HG02943 (cell line): ENCODE measurements at regions not wholly inside any gene's neighbourhood (a gene's known extent, or its start where the extent isn't known, plus 50 kb on each side); places are given as distances from the start of the nearest gene placed in this dataset.

ENCODE experiments used
- ATAC-seq: cut with Tn5 transposase; IDR thresholded peaks from one replicate; pipeline ENCODE4 v1.9.1; 2021; ENCODE audit warnings: mild to moderate bottlenecking, low read depth, moderate library complexity; ENCODE audit not compliant: unreplicated experiment

GRCh38 chr9:118023644-118024043, 319.4 kb downstream of the TLR4 start:
- ATAC-seq = no peak

- ATAC-seq = no peak
These were observed 324.0 kb downstream of the TLR4 start for GRCh38 chr9:118028225-118028624.

- no peak for ATAC-seq
These were observed 325.2 kb downstream of the TLR4 start for GRCh38 chr9:118029425-118029824.

DNA sequence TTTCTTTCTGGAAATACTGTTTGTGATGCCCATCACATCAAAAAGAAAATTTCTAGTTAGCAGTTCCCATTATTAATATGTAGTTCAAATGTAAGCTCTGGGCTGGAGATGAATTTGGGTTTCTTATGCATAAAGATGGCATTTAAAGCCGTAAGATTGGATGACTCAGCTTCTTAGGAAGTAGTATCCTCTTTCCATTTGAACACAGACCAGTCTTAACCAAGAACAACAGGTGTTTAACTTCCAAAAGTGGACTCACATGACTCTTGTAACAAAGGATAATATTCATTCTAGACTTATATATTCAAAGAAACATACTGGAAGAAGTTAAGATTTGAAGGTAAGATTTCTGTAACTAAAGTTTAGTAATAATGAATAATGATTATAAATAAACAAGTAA, 330.5 kb downstream of the TLR4 start:
- no peak for ATAC-seq

DNA sequence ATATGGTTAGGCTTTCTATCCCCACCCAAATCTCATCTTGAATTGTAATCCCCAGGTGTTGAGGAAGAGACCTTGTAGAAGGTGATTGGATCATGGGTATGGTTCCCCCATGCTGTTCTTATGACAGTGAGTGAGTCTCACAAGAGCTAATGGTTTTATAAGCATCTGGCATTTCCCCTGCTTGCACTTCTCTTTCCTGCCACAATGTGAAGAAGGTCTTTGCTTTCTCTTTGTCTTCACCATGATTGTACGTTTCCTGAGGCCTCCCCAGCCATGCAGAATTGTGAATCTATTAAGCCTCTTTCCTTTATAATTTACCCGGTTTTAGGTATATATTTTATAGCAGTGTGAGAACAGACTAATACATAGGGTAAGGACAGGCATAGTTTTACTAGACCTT, 334.5 kb downstream of the TLR4 start:
- ATAC-seq = no peak

DNA sequence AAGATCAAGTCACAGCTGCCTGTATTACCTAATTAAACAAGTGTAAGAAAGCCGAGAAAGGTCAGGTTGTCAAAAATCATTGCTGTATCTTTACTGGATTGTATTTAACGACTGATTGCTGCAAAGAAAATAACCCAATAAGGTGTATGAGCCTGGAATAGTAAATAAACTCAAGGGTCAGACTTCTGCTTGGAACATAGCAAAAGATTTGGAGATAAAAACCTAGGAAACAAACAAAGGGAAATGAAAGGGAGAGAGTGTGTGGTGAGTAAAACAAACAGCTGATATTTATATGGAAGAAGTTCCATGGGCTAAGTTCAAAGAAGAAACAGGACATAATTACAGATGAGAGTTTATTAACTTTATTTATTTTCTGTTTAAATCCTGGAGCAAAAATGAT, 354.0 kb downstream of the TLR4 start:
- no peak for ATAC-seq

DNA sequence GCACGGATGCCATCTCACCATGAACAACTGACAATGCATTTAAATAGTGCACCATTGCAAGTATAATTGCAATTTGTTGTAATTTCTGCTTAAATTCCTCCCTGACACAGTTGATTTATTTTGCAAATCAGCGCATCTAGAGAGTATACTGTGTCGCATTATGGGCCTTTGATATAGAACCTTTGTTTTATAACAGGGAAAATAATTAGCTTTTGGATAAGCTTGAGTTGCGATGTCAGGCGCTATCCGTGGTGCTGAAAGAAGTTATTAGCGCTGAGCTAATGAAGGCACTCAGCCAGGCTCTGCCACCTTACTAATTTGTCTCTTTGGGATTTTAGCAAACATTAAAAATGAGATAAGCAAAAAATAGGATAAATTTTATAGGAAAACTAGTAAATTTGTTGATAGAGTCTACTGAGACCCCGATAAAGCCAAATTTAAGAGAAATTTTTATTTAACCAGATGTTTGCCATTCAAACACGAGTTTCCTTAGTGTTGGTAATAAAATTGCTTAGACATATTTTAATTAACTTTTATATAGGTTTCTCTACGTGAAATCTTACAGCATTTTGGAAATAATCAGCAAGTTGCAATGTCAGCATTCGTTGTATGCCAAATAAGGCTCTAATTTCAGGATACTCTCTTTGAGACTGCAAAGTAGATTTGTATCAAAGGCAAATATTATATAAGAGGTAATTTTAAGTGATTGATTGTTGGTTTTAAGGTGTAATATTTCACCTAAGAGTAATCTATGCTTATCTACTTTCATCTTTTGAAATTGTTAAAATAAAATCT, 355.5 kb downstream of the TLR4 start:
- no peak for ATAC-seq

GRCh38 chr9:118083161-118083560, 379.0 kb downstream of the TLR4 start:
- no peak for ATAC-seq

DNA sequence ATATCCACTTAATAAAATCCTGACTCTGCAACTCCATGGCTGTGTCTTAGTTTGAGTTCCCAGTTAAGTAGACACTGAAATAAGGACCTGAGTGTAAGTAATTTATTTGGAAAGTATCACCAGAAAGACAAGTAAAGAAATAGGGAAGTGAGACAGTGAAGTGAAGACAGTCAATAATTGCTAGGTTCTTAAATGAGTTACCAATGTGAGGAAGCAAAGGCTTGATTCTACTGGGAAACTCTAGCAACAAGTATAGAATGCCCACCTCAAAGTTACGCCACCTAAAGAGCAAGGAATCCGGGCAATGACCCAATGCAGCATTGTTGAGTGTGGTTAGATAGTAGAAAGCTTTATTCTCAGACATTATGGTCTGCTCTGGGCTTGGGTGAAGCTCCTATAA, 383.9 kb downstream of the TLR4 start:
- ATAC-seq = no peak

DNA sequence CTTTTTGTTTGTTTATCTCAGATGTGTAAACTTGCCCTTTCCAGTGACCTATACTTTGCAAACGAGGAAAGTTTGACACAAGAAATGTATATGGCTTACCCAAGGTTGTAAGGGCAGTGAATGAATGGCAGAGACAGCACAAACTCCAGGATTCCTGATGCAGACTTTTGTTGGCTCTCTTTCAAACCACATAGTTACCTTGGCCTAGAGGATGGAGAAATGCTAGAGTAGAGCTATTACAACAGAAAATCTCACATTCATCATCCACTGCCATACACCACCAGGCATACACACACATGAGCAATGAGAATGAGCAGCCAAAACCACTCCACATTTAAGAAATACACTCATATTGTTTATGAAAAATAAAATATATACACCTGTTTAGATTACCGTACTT, 387.0 kb downstream of the TLR4 start:
- ATAC-seq = no peak

- ATAC-seq = no peak
These were observed 387.7 kb downstream of the TLR4 start for GRCh38 chr9:118091711-118092500.

DNA sequence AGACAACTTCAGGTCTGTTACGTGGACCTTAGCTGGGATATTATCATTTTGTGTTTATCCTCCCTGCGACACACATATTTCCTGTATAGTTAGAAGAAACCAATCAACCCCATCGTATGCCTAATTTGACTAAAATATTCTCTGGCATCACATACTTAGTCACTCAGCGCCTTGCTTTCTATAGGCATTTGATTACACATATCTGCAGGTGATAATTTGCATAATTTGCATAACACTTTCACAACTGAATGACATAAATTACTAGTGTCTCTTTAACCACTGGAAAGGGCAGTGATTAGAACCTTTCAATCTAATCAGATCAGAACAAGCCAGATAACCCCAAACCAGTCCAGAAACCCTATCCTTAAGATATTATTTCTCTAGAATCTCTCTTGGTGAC, 390.2 kb downstream of the TLR4 start:
- ATAC-seq = no peak

DNA sequence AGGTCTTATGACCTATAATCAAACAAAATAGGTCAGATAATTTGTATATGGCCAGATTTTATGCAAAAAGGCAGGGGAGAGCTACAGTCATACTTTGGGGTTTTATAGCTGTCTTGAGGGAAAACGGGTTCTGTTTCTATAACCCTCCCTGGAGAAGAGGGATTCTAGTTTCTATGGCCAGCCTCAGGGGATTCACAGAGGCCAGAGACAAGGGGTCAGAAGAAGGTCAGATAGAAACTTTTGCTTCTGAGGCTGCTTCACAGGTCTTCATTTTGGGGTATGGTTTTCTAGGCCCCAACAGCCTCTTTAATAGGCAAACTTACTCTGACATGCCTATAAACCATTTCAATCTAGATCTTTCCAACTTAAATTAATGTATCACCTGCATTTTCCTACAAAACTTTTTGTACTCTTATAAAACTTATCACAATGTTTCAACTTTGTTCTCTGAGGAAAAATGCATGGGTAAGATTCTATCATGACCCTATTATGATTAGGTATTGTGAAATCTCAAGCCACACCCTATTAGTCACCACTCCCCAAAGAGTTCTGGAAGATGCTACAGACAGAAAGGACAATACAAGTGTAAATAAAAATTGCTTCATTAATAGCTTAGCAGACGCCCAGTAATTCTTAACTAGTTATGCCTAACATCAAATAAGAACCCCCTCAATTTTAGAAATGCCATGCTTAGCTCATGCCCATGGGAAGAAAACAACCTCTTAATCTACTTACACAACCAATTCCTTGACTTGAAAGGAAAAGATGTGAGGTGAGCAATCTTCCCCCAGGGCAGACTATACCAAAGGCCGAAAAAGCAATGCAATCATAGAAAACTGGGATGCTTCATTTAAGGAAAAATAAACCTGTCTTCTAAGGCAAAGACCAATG, 396.6 kb downstream of the TLR4 start:
- ATAC-seq = no peak

GRCh38 chr9:118104363-118104762, 400.2 kb downstream of the TLR4 start:
- no peak for ATAC-seq

- no peak for ATAC-seq
These were observed 404.8 kb downstream of the TLR4 start for GRCh38 chr9:118108971-118109370.

DNA sequence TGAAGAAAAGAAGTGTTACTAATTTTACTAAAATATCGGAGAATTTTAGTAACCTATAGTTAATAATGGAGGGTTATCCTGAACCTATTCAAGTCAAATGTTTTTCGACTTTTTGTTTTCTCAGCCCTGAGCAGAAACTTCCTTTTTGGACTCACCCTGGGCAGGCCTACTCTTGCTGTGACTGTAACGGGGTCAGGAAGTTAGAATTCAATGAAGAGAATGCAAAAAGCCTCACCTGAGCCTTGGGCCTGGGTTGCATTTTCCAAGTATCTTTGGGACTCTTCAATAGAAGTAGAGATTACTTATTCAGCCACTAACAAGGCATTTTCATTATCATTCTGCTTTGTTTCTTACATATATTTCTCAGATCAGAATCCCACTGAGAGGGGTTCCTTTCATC, 405.3 kb downstream of the TLR4 start:
- ATAC-seq = no peak

GRCh38 chr9:118121361-118121760, 417.2 kb downstream of the TLR4 start:
- ATAC-seq = no peak

DNA sequence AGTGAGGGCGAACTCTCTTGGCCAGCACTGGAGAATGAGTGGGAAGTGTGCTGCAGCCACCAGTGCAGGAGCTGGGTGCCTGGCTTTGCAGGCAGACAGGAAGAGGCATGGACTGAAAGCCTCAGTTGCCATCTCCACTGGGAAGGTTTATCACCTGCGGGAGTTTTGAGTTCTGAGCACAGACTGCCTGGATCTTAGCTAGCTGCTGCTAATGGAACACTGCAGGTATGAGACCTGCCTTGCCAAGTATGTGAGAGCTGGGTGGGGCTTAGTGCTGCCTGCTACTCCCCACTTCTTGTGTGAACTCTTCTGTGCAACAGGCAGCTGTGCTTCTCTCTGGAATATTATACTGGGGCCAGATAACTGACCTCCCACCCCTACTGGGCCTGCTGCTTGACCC, 424.1 kb downstream of the TLR4 start:
- no peak for ATAC-seq

DNA sequence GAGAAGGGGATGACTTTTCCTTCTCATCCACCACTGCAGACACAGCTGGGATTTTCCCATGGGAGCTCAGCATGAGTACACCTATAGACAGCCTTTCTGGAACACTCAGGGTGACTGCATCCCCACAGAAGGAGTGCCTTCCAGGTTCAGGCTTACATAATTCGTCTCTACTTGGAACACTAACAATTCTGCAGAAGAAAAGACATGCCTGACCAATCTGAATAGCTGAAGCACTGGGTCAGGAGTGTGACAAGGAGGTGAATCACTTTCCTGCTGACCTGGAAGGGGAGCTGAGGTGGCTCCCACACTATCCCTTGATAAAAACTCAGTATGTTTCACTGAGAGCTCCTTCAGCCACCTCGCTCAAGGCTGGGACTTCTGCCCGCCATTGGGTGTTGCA, 425.3 kb downstream of the TLR4 start:
- ATAC-seq = no peak

GRCh38 chr9:118148990-118149389, 444.8 kb downstream of the TLR4 start:
- ATAC-seq = no peak

DNA sequence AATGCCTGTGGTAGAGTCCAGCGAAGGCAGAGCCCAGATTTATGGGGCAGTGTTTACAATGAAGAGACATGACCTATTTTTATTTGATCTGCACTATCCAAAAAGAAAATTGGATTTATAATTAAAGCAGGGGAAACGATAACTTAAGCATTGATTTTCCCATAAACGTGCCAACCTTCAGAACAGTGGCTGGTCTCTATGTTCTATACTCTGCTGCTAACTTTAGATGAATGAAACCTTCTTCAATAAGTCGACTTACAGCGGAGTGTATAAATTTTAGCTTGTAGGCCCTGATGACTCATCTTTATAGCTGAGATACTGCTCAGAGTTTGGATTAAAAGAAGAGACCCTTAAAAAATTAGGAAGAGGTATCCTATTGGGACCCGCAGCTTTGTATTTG, 452.6 kb downstream of the TLR4 start:
- ATAC-seq = no peak
